ENCODE measurements at regions not wholly inside any gene's neighbourhood (a gene's known extent, or its start where the extent isn't known, plus 50 kb on each side); places are given as distances from the start of the nearest gene placed in this dataset.

GRCh38 chr3:167958141-167958540 is 137.6 kb downstream of the GOLIM4 start:
- Mint-ChIP-seq H3K4me3 (no peak overlapping the region), H3K27me3 (ENCODE audit: low read depth) (no peaks in the 10 kb centered on the region), H3K36me3 (no peaks in the 10 kb centered on the region), H3K4me1 (no peaks in the 10 kb centered on the region), H3K27ac (no peak overlapping the region), H3K9me3 (peaks cover 20% of the 10 kb centered on the region)
- DNase-seq (ENCODE audit: low spot score in 2 of 2, unreplicated experiment in 2 of 2): no peak
- TF ChIP-seq, protein P1, sequence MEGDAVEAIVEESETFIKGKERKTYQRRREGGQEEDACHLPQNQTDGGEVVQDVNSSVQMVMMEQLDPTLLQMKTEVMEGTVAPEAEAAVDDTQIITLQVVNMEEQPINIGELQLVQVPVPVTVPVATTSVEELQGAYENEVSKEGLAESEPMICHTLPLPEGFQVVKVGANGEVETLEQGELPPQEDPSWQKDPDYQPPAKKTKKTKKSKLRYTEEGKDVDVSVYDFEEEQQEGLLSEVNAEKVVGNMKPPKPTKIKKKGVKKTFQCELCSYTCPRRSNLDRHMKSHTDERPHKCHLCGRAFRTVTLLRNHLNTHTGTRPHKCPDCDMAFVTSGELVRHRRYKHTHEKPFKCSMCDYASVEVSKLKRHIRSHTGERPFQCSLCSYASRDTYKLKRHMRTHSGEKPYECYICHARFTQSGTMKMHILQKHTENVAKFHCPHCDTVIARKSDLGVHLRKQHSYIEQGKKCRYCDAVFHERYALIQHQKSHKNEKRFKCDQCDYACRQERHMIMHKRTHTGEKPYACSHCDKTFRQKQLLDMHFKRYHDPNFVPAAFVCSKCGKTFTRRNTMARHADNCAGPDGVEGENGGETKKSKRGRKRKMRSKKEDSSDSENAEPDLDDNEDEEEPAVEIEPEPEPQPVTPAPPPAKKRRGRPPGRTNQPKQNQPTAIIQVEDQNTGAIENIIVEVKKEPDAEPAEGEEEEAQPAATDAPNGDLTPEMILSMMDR (IDR thresholded peaks at IDR 0.05; ENCODE audit: unreplicated experiment): no peak

DNA sequence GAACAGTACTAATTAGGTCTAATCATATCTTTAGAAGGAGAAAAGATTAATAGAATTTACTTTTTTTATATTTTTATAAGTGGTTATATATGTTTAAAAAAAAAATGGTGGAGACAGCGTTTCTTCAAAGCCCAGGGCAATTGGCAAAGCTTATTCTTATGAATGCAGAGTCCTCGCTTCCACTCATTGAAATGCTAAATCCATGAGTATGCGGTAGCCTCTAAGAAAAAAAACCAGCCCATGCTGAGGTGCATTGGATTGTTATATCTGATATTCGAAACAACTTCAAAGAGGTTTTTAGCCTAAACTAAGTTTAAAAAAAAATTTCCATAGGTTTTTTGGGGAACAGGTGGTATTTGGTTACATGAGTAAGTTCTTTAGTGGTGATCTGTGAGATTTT is 142.8 kb downstream of the GOLIM4 start:
- H3K27me3 Mint-ChIP-seq (ENCODE audit: low read depth): no peaks in the 10 kb centered on the region
- H3K36me3 Mint-ChIP-seq: no peaks in the 10 kb centered on the region
- no peak overlapping the region for H3K27ac Mint-ChIP-seq
- TF ChIP-seq, protein P1 (IDR thresholded peaks at IDR 0.05; ENCODE audit: unreplicated experiment): no peak
- H3K4me3 Mint-ChIP-seq: no peak overlapping the region
- no peak for DNase-seq (ENCODE audit: low spot score in 2 of 2, unreplicated experiment in 2 of 2)
- peaks cover 30% of the 10 kb centered on the region for H3K9me3 Mint-ChIP-seq
- H3K4me1 Mint-ChIP-seq: no peaks in the 10 kb centered on the region

DNA sequence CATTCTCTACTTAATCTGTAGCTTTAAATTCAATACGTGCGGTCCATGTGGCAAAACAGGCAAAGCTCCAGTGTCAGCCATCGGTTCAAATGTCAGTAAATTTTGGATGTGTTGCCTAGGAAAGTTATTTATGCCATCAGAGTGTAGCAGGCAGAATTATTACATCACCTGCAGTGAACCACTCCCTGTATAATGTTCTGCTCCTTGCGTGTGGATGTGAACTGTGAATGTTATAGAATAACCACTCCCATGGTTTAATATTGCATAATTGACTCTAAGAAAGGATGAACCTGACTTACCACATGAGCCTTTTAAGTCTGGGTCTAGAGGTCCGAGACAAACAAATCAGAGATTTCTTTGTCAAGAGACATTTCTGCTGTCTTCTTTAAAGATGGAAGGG is 145.5 kb downstream of the GOLIM4 start:
- H3K4me3 Mint-ChIP-seq: no peak overlapping the region
- no peak for DNase-seq (ENCODE audit: low spot score in 2 of 2, unreplicated experiment in 2 of 2)
- H3K36me3 Mint-ChIP-seq: no peaks in the 10 kb centered on the region
- H3K4me1 Mint-ChIP-seq: no peaks in the 10 kb centered on the region
- H3K9me3 Mint-ChIP-seq: peaks cover 41% of the 10 kb centered on the region
- no peak overlapping the region for H3K27ac Mint-ChIP-seq
- no peaks in the 10 kb centered on the region for H3K27me3 Mint-ChIP-seq (ENCODE audit: low read depth)
- TF ChIP-seq, protein P1 (IDR thresholded peaks at IDR 0.05; ENCODE audit: unreplicated experiment): no peak

GRCh38 chr3:167941234-167941995 is 154.3 kb downstream of the GOLIM4 start:
- peaks cover 11% of the 10 kb centered on the region for H3K9me3 Mint-ChIP-seq
- no peak for DNase-seq (ENCODE audit: low spot score in 2 of 2, unreplicated experiment in 2 of 2)
- TF ChIP-seq, protein P1 (IDR thresholded peaks at IDR 0.05; ENCODE audit: unreplicated experiment): no peak
- no peaks in the 10 kb centered on the region for H3K36me3 Mint-ChIP-seq
- peak overlapping the region; percentile 11 for H3K27ac Mint-ChIP-seq
- peaks cover 30% of the 10 kb centered on the region for H3K4me1 Mint-ChIP-seq
- H3K4me3 Mint-ChIP-seq: no peak overlapping the region
- no peaks in the 10 kb centered on the region for H3K27me3 Mint-ChIP-seq (ENCODE audit: low read depth)

- peaks cover 38% of the 10 kb centered on the region for H3K4me1 Mint-ChIP-seq
- TF ChIP-seq, protein P1 (IDR thresholded peaks at IDR 0.05; ENCODE audit: unreplicated experiment): no peak
- no peak for DNase-seq (ENCODE audit: low spot score in 2 of 2, unreplicated experiment in 2 of 2)
- H3K36me3 Mint-ChIP-seq: no peaks in the 10 kb centered on the region
- no peaks in the 10 kb centered on the region for H3K27me3 Mint-ChIP-seq (ENCODE audit: low read depth)
- no peak overlapping the region for H3K4me3 Mint-ChIP-seq
- peaks cover 11% of the 10 kb centered on the region for H3K9me3 Mint-ChIP-seq
- H3K27ac Mint-ChIP-seq: peak overlapping the region; percentile 58
Observed at GRCh38 chr3:167940241-167940640, 155.5 kb downstream of the GOLIM4 start.

Measured in mesothelial cell of epicardium (in vitro differentiated cells).